ENCODE measurements at regions not wholly inside any gene's neighbourhood (a gene's known extent, or its start where the extent isn't known, plus 50 kb on each side); places are given as distances from the start of the nearest gene placed in this dataset.

DNA sequence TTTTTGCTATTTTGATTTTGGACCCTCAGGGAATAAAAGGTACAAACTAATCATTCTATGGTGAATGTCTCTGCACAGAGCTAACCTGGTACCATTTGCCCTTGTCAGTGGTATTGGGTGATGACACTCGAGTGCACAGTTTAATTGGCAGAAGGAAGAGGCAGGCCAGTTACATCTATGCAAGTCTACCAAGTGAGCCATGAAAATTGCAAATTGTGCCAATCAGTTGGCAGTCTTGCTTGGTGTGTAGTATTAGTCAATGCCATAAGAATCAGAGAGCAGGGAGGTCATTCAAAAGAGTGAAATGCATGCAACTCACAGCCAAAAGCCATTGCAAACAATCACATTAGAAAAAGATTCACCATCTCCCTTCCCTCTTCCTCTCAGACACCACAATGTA lies 479.6 kb downstream of the ADAMTS20 start:
- no peak for TF ChIP-seq MXI1 (conservative IDR thresholded peaks at IDR 0.05; ENCODE audit: poor library complexity, severe bottlenecking)
- TF ChIP-seq, protein P1, sequence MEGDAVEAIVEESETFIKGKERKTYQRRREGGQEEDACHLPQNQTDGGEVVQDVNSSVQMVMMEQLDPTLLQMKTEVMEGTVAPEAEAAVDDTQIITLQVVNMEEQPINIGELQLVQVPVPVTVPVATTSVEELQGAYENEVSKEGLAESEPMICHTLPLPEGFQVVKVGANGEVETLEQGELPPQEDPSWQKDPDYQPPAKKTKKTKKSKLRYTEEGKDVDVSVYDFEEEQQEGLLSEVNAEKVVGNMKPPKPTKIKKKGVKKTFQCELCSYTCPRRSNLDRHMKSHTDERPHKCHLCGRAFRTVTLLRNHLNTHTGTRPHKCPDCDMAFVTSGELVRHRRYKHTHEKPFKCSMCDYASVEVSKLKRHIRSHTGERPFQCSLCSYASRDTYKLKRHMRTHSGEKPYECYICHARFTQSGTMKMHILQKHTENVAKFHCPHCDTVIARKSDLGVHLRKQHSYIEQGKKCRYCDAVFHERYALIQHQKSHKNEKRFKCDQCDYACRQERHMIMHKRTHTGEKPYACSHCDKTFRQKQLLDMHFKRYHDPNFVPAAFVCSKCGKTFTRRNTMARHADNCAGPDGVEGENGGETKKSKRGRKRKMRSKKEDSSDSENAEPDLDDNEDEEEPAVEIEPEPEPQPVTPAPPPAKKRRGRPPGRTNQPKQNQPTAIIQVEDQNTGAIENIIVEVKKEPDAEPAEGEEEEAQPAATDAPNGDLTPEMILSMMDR (IDR thresholded peaks at IDR 0.05; ENCODE audit: poor library complexity, severe bottlenecking) = no peak

DNA sequence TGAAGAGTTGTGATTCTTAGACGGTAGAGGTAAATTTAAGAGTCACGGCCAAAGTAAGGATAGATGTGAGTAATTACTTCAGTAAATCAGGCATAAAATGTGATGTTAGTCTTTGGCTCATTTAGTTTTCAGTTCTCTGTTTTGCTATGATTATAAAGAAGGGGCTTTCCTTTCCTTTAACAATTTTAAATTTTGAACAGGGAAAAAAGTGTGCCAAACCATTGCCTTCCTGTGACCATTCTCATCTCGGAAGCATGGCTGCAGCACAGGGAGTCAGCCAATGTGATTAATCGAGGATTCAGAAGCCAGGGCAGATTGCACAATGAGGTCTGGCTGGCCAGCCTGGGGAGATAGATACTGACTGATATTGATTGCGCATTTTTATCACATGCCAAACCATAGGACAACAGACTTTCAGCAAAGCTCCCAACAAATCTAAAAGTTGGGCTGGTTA lies 480.2 kb upstream of the PRICKLE1 start:
- H4K20me1 ChIP-seq (ENCODE audit: insufficient read depth) = no peaks in the 10 kb centered on the region

More for the DNA sequence above, 479.6 kb downstream of the ADAMTS20 start:
- no peaks in the 10 kb centered on the region for H3K27me3 ChIP-seq (ENCODE audit: insufficient read depth, low read depth, low read length)
- no peak overlapping the region for H3K4me2 ChIP-seq (ENCODE audit: low read length)
- no peaks in the 10 kb centered on the region for H4K20me1 ChIP-seq (ENCODE audit: insufficient read depth)
- H3K9me2 ChIP-seq (ENCODE audit: insufficient read depth, low read length) = no peaks in the 10 kb centered on the region
- no peak overlapping the region for H3K27ac ChIP-seq (ENCODE audit: low read length)
- H2AFZ ChIP-seq (ENCODE audit: low read depth, low read length) = no peak overlapping the region
- no peaks in the 10 kb centered on the region for H3F3A ChIP-seq (ENCODE audit: insufficient read depth, low read length, poor library complexity, severe bottlenecking)
- H3K9me3 ChIP-seq (ENCODE audit: low read length) = no peaks in the 10 kb centered on the region
- H3K36me3 ChIP-seq (ENCODE audit: insufficient read depth, low read length) = no peaks in the 10 kb centered on the region
- H3K4me3 ChIP-seq (ENCODE audit: low read length) = no peak overlapping the region
- no peak overlapping the region for H3K9ac ChIP-seq (ENCODE audit: low read length)
- no peaks in the 10 kb centered on the region for H3K79me2 ChIP-seq (replicated peaks; ENCODE audit: insufficient read depth, low read length)

More for the DNA sequence above, 480.2 kb upstream of the PRICKLE1 start:
- Histone ChIP-seq H3K9me2 (ENCODE audit: insufficient read depth, low read length) (no peaks in the 10 kb centered on the region), H3K4me3 (ENCODE audit: low read length) (no peak overlapping the region), H3K27me3 (ENCODE audit: insufficient read depth, low read depth, low read length) (no peaks in the 10 kb centered on the region), H3K27ac (ENCODE audit: low read length) (no peak overlapping the region), H3K4me2 (ENCODE audit: low read length) (no peak overlapping the region), H3F3A (ENCODE audit: insufficient read depth, low read length, poor library complexity, severe bottlenecking) (no peaks in the 10 kb centered on the region), H3K9ac (ENCODE audit: low read length) (no peak overlapping the region), H2AFZ (ENCODE audit: low read depth, low read length) (no peak overlapping the region), H3K36me3 (ENCODE audit: insufficient read depth, low read length) (no peaks in the 10 kb centered on the region), H3K79me2 (replicated peaks; ENCODE audit: insufficient read depth, low read length) (no peaks in the 10 kb centered on the region), H3K9me3 (ENCODE audit: low read length) (no peaks in the 10 kb centered on the region)
- TF ChIP-seq MXI1 (conservative IDR thresholded peaks at IDR 0.05; ENCODE audit: poor library complexity, severe bottlenecking) (no peak), EP300 (conservative IDR thresholded peaks at IDR 0.05; ENCODE audit: poor library complexity, severe bottlenecking) (no peak), EZH2 (IDR thresholded peaks at IDR 0.05; ENCODE audit: borderline replicate concordance, insufficient read depth, low read length, poor library complexity, severe bottlenecking) (no peak), TAF1 (IDR thresholded peaks at IDR 0.05; ENCODE audit: low read depth) (no peak), POLR2AphosphoS5 (IDR thresholded peaks at IDR 0.05) (no peak), SMC3 (conservative IDR thresholded peaks at IDR 0.05; ENCODE audit: poor library complexity) (no peak), RAD21 (conservative IDR thresholded peaks at IDR 0.05) (no peak)
- TF ChIP-seq, protein P2, sequence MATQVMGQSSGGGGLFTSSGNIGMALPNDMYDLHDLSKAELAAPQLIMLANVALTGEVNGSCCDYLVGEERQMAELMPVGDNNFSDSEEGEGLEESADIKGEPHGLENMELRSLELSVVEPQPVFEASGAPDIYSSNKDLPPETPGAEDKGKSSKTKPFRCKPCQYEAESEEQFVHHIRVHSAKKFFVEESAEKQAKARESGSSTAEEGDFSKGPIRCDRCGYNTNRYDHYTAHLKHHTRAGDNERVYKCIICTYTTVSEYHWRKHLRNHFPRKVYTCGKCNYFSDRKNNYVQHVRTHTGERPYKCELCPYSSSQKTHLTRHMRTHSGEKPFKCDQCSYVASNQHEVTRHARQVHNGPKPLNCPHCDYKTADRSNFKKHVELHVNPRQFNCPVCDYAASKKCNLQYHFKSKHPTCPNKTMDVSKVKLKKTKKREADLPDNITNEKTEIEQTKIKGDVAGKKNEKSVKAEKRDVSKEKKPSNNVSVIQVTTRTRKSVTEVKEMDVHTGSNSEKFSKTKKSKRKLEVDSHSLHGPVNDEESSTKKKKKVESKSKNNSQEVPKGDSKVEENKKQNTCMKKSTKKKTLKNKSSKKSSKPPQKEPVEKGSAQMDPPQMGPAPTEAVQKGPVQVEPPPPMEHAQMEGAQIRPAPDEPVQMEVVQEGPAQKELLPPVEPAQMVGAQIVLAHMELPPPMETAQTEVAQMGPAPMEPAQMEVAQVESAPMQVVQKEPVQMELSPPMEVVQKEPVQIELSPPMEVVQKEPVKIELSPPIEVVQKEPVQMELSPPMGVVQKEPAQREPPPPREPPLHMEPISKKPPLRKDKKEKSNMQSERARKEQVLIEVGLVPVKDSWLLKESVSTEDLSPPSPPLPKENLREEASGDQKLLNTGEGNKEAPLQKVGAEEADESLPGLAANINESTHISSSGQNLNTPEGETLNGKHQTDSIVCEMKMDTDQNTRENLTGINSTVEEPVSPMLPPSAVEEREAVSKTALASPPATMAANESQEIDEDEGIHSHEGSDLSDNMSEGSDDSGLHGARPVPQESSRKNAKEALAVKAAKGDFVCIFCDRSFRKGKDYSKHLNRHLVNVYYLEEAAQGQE (IDR thresholded peaks at IDR 0.05; ENCODE audit: borderline replicate concordance) = no peak
- TF ChIP-seq, protein P1 (IDR thresholded peaks at IDR 0.05; ENCODE audit: poor library complexity, severe bottlenecking) = no peak
